Activated naive CD4-positive, alpha-beta T cell treated with anti-CD3 and anti-CD28 coated beads, Interleukin-2, amount 50 U/mL, for 24 hours (primary cell): ENCODE measurements at regions not wholly inside any gene's neighbourhood (a gene's known extent, or its start where the extent isn't known, plus 50 kb on each side); places are given as distances from the start of the nearest gene placed in this dataset.
"Not testable (repeated sequence)": the region's sequence is repeated elsewhere in the genome, so short reads cannot be mapped to it uniquely, and the experiment has no call there.

Experiments used
- H3K27ac Mint-ChIP-seq: one replicate; pipeline ENCODE4 v1.8.0; 2021; ENCODE audit warnings: mild to moderate bottlenecking, mixed read lengths
- H3K27me3 Mint-ChIP-seq: one replicate; pipeline ENCODE4 v1.8.0; 2021; ENCODE audit warnings: mixed read lengths
- H3K36me3 Mint-ChIP-seq: one replicate; pipeline ENCODE4 v1.8.0; 2021; ENCODE audit warnings: mixed read lengths
- H3K4me1 Mint-ChIP-seq: one replicate; pipeline ENCODE4 v1.8.0; 2021; ENCODE audit warnings: mixed read lengths
- H3K4me3 Mint-ChIP-seq: one replicate; pipeline ENCODE4 v1.8.0; 2021; ENCODE audit warnings: mild to moderate bottlenecking, mixed read lengths
- H3K9me3 Mint-ChIP-seq: one replicate; pipeline ENCODE4 v1.8.0; 2021; ENCODE audit warnings: mixed read lengths

GRCh38 chr4:40681600-40681999, 51.9 kb upstream of the RBM47 start:
- no peak overlapping the region for H3K27ac Mint-ChIP-seq
- no peaks in the 10 kb centered on the region for H3K27me3 Mint-ChIP-seq
- H3K4me3 Mint-ChIP-seq = no peak overlapping the region
- H3K36me3 Mint-ChIP-seq = no peaks in the 10 kb centered on the region
- H3K4me1 Mint-ChIP-seq = no peaks in the 10 kb centered on the region
- no peaks in the 10 kb centered on the region for H3K9me3 Mint-ChIP-seq

- no peak overlapping the region for H3K27ac Mint-ChIP-seq
- no peaks in the 10 kb centered on the region for H3K36me3 Mint-ChIP-seq
- no peaks in the 10 kb centered on the region for H3K9me3 Mint-ChIP-seq
- H3K4me1 Mint-ChIP-seq = no peaks in the 10 kb centered on the region
- no peaks in the 10 kb centered on the region for H3K27me3 Mint-ChIP-seq
- no peak overlapping the region for H3K4me3 Mint-ChIP-seq
Measured at GRCh38 chr4:40682290-40683101, 52.8 kb upstream of the RBM47 start.

- H3K4me1 Mint-ChIP-seq, H3K4me3 Mint-ChIP-seq, H3K36me3 Mint-ChIP-seq, H3K27ac Mint-ChIP-seq, H3K27me3 Mint-ChIP-seq, H3K9me3 Mint-ChIP-seq: not testable (repeated sequence)
Measured at GRCh38 chr4:40683536-40684145, 54.0 kb upstream of the RBM47 start.

- Mint-ChIP-seq H3K4me3 (no peak overlapping the region), H3K9me3 (no peaks in the 10 kb centered on the region), H3K4me1 (peaks cover 4% of the 10 kb centered on the region), H3K27ac (no peak overlapping the region), H3K27me3 (no peaks in the 10 kb centered on the region), H3K36me3 (no peaks in the 10 kb centered on the region)
Measured at GRCh38 chr4:40684404-40684803, 54.7 kb upstream of the RBM47 start.

GRCh38 chr4:40685300-40685699, 55.6 kb upstream of the RBM47 start:
- no peaks in the 10 kb centered on the region for H3K36me3 Mint-ChIP-seq
- no peaks in the 10 kb centered on the region for H3K27me3 Mint-ChIP-seq
- H3K4me1 Mint-ChIP-seq = peaks cover 4% of the 10 kb centered on the region
- H3K9me3 Mint-ChIP-seq = no peaks in the 10 kb centered on the region
- H3K4me3 Mint-ChIP-seq = no peak overlapping the region
- H3K27ac Mint-ChIP-seq = no peak overlapping the region

GRCh38 chr4:40686081-40686913, 56.6 kb upstream of the RBM47 start:
- Mint-ChIP-seq H3K9me3 (peaks cover 5% of the 10 kb centered on the region), H3K27ac (peak overlapping the region; percentile 14), H3K4me1 (peaks cover 4% of the 10 kb centered on the region), H3K4me3 (no peak overlapping the region), H3K27me3 (no peaks in the 10 kb centered on the region), H3K36me3 (no peaks in the 10 kb centered on the region)

- Mint-ChIP-seq H3K9me3 (peaks cover 5% of the 10 kb centered on the region), H3K27ac (peak overlapping the region; percentile 55), H3K4me3 (no peak overlapping the region), H3K4me1 (peaks cover 4% of the 10 kb centered on the region), H3K36me3 (no peaks in the 10 kb centered on the region), H3K27me3 (no peaks in the 10 kb centered on the region)
Measured at GRCh38 chr4:40687676-40688389, 58.2 kb upstream of the RBM47 start.

- no peaks in the 10 kb centered on the region for H3K36me3 Mint-ChIP-seq
- no peaks in the 10 kb centered on the region for H3K27me3 Mint-ChIP-seq
- no peak overlapping the region for H3K4me3 Mint-ChIP-seq
- H3K4me1 Mint-ChIP-seq = peaks cover 4% of the 10 kb centered on the region
- H3K9me3 Mint-ChIP-seq = peaks cover 5% of the 10 kb centered on the region
- peak overlapping the region; percentile 55 for H3K27ac Mint-ChIP-seq
Measured at GRCh38 chr4:40688446-40689095, 58.9 kb upstream of the RBM47 start.

GRCh38 chr4:40693946-40694345, 55.8 kb upstream of the NSUN7 start:
- Mint-ChIP-seq H3K4me3 (no peak overlapping the region), H3K9me3 (peaks cover 5% of the 10 kb centered on the region), H3K27ac (no peak overlapping the region), H3K36me3 (no peaks in the 10 kb centered on the region), H3K4me1 (no peaks in the 10 kb centered on the region), H3K27me3 (no peaks in the 10 kb centered on the region)

- not testable (repeated sequence) for H3K9me3 Mint-ChIP-seq, H3K36me3 Mint-ChIP-seq, H3K4me3 Mint-ChIP-seq, H3K27ac Mint-ChIP-seq, H3K27me3 Mint-ChIP-seq
- peaks cover 11% of the 10 kb centered on the region for H3K4me1 Mint-ChIP-seq
Measured at GRCh38 chr4:40697476-40697875, 52.3 kb upstream of the NSUN7 start.

GRCh38 chr4:40698733-40699132, 51.0 kb upstream of the NSUN7 start:
- Mint-ChIP-seq H3K36me3 (no peaks in the 10 kb centered on the region), H3K9me3 (no peaks in the 10 kb centered on the region), H3K27me3 (no peaks in the 10 kb centered on the region), H3K4me1 (peaks cover 11% of the 10 kb centered on the region), H3K4me3 (no peak overlapping the region), H3K27ac (no peak overlapping the region)

GRCh38 chr4:40699648-40700047, 50.1 kb upstream of the NSUN7 start:
- Mint-ChIP-seq H3K4me1 (peaks cover 11% of the 10 kb centered on the region), H3K4me3 (no peak overlapping the region), H3K36me3 (no peaks in the 10 kb centered on the region), H3K27ac (peak overlapping the region; percentile 23), H3K27me3 (no peaks in the 10 kb centered on the region), H3K9me3 (no peaks in the 10 kb centered on the region)
